COLO829 (cell line): ENCODE measurements at regions not wholly inside any gene's neighbourhood (a gene's known extent, or its start where the extent isn't known, plus 50 kb on each side); places are given as distances from the start of the nearest gene placed in this dataset.
A peak's percentile ranks its signal among the peaks of the same experiment; 100 is the strongest.
"Not testable (repeated sequence)": the region's sequence is repeated elsewhere in the genome, so short reads cannot be mapped to it uniquely, and the experiment has no call there.

Experiments used
- DNase-seq: peaks from one replicate; pipeline ENCODE4 v3.0.0; 2012; ENCODE audit warnings: low spot score

DNA sequence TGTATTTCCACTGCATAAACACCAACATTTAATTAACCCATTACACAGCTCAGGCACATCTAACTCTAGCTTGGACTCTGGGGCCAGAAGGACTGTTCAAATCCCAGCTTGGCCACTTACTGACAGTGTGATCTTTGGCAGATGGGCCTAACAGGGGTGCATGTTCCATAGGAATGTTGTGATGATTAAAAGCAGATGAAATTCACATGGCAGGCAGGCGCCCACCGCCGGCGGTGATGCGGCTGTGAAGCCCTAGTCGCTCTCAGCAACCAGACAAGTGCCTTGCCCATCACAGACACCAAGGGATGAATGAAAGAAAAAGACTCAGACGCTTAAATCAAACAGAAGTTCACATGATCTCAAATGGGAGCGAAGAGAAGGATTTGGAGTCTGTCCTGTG lies 84.6 kb upstream of the WSB1 start:
- DNase-seq, result no peak

GRCh38 chr17:27210809-27211208 lies 83.1 kb upstream of the WSB1 start:
- not testable (repeated sequence) for DNase-seq

DNA sequence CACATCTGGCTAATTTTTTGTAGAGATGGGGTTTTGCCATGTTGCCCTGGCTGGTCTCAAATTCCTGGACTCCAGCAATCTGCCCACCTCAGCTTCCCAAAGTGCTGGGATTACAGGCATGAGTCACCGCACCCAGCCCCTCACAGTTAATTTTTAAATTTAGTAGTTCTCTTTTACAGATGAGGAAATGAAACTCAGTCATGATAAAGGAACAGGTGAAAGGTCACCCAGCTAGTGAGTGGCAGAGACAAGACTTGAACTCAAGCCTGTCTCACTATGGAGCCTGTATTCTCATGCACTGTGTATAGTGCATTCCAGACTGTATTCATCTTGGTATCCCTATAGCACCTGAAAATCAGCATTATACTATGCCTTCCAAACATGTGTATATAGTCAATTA lies 77.1 kb upstream of the WSB1 start:
- DNase-seq, result no peak

DNA sequence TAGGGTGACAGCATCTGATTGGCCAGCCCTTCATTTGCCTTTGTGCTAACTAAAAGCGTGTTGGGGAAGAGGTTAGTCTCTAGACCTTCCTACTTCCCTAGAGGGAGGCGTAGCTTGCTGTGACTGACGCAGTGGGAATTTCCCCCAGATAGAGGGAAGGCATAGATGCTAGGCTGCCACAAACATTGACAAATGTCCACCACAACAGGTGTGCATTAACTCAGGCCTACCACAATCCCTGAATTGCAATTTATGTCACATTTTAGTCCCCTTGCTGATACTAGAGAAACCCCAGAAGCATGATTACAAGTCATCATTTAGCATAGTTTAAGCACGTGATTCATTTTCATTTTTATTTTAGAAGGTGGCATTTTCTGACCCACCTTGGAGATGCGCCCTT lies 76.3 kb upstream of the WSB1 start:
- no peak for DNase-seq

- DNase-seq, result no peak
Measured at GRCh38 chr17:27218041-27218440, 75.9 kb upstream of the WSB1 start.

DNA sequence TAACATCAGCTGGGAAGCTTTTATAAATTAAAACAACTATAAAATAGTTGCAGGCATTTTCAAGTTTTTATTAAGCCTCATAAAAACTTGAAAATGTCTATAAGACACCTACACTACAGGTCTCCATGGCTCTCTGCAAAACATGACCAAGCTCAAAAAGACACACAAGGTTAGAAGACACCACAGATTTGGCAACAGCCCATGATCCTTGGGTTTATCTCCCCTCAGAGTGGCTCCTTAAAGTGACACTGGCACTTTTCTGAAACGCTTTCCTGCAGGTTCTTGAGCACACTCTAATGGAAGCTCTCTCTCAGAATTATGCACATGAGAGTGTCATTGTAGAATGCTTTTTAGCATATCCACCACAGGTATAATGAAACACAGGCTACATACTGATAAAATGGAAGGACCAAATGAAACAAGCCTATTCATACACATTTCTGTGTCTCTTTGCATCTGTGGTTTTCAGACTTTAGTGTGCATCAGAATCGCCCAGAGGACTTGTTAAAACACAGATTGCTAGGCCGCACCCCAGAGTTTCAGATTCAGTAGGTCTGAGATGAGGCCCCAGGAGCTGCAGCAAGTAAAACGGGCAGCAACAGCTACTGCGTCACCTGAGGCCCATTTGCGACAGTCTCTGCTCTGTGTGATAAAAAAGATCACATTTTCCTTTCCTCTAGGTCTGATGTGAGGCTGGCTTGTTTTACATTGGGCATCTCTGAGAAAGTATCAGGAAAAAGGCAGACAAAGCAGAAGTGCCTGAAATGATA lies 75.0 kb upstream of the WSB1 start:
- DNase-seq, result no peak

DNA sequence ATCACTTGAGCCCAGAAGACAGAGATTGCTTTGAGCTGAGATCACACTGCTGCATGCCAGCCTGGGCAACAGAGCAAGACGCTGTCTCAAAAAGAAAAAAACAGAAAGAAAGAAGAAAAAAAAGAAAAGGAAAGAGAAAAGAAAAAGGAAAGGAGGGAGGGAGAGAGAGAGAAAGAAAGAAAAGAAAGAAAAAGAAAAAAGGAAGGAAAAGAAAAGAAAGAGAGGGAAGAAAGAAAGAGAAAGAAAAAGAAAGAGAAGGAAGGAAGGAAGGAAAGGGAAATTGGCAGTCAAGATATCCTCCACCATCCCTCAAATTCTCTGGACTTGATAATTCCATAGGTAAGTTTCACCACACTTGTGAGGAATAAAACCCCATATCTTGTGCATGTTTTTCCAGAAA lies 71.4 kb upstream of the WSB1 start:
- no peak for DNase-seq

DNA sequence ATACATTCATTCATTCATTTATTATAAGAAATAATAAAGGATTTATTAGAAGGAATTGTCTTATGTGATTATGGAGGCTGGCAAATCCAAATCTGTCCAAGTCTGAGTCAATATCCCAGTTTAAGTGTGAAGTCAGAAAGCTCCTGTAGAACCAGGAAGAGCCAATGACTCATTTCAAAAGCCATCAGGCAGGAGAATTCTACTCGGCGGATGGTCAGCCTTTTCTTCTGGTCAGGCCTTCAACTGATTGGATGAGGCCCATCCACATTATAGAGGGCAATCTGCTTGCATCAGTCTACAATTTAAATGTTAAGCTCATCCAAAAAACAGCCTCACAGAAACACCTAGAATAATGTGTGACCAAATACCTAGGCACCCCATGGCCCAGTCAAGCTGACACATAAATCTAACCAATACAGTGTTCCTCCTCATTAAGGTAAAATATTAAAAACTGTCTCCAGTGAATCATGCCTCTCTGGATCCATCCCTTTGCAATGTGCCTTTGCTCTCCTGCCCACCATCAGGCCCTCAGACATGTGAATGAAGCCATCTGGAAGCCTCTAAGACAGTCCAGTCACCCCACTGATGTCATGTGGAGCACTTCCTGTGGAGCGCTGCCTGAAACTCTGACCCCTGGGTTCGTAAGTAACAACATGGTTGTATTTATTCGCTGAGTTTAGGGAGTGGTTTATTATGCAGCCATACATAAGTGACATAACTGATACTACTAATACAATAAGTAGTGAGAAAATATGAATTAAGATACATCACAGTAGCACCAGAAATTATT lies 69.2 kb upstream of the WSB1 start:
- no peak for DNase-seq

DNA sequence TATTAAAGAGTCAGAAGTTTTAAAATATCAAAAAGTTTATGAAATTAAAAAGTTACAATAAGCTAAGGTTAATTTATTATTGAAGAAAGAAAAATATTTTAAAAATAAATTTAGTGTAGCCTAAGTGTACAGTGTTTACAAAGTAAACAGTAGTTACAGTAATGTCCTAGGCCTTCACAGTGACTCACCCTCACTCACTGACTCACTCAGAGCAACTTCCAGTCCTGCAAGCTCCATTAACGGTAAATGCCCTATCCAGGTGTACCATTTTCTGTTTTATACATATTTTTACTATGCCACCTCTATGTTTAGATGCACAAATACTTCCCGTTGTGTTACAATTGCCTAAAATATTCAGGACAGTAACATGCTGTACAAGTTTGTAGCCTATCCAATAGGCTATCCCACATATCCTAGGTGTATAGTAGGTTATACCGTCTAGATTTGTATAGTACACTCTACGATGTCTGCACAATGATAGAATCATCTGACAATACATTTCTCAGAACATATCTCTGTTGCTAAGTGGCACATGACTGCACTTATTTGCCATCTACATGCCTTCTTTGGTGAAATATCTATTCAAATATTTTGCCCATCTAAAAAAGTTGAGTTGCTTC lies 67.2 kb upstream of the WSB1 start:
- no peak for DNase-seq

DNA sequence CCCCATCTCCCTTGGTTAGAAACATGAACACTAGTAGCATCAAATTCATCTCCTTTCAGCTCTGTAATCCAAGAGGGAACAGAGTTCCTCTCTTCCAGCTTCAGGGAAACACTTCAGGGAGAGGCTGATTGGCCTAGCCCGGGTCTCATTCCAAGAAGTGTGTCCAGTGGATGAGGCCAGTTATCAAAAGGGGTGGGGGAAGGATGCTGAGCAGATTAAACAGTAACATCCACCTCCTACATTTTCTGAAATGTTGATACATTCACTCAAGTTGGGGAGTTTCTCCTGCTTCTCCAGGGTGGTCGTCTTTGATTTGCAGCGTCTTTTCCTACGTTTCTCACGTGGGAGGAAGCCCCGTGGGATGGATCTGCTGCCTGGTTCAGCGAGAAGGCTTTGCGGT lies 62.9 kb upstream of the WSB1 start:
- no peak for DNase-seq

- no peak for DNase-seq
Measured at GRCh38 chr17:27232328-27232727, 61.6 kb upstream of the WSB1 start.

GRCh38 chr17:27233059-27233458 lies 60.9 kb upstream of the WSB1 start:
- no peak for DNase-seq

DNA sequence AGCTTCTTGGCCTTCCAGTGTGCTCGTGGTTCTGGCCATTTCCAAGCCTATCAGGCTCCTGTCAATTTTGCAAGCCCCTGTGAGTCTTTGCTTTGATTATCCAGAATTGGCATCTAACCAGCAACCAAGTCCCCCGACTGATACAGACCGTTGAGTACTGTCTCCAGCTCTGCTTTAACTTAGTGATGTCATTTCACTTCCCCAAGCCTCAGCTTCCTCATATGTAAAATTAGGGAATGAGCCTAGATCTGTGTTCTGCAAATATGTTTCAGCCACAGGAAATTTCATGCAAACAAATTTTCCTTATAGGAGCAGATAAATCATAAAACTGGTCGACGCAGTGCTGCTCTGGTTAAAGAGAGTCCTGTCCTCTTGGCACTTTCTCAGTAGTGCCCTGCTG lies 60.1 kb upstream of the WSB1 start:
- DNase-seq, result no peak

DNA sequence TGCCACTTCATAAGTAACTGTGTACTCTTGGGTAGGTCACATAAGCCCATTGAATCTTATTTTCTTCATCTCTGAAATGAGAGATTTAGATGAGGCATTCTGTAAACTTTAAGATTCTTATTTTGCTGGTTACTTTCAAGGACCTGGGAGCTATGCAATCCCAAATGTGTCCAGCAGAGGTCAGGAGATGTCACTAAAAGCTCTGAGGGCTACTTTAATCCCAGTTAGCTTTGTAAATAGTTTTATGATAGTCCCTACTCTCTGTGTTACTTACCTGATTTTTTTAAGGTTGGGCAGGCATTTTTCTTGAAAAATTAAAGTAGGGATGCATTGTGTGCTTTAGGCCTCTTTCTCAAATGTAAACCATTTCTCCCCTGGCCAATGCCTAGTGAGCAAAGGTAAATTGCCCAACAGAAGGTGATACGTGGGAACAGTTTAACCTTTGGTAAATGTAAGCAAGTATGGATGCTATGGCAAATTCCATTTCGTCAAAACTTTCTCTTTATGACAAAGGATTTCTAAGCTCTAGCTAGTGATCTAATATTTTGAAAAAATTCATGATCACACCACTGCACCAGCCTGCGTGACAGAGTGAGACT lies 57.1 kb upstream of the WSB1 start:
- peak; percentile 68 for DNase-seq

- no peak for DNase-seq
Measured at GRCh38 chr17:27237890-27238289, 56.0 kb upstream of the WSB1 start.

- no peak for DNase-seq
Measured at GRCh38 chr17:27239046-27239445, 54.9 kb upstream of the WSB1 start.

DNA sequence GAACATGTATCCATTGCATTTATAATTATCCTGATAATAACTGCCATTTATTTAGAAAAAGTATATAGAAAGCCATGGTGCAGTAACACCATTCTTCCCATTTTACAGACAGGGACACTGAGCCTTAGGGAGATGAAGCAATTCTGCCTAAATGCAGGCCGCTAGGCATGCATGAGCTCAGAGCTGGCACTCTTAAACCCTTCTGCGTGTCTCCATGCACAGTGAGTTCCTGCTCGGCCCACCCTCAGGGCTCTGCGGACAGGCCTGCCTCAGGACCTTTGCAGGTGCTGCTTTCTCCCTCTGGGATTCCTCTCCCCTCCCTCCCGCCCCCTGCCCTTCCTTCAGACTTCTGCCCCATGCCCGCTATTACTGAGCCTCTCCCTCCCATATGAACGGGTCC lies 54.3 kb upstream of the WSB1 start:
- DNase-seq, result no peak

- DNase-seq, result no peak
Measured at GRCh38 chr17:27240086-27240801, 53.7 kb upstream of the WSB1 start.

- DNase-seq, result no peak
Measured at GRCh38 chr17:27240802-27241155, 53.1 kb upstream of the WSB1 start.

DNA sequence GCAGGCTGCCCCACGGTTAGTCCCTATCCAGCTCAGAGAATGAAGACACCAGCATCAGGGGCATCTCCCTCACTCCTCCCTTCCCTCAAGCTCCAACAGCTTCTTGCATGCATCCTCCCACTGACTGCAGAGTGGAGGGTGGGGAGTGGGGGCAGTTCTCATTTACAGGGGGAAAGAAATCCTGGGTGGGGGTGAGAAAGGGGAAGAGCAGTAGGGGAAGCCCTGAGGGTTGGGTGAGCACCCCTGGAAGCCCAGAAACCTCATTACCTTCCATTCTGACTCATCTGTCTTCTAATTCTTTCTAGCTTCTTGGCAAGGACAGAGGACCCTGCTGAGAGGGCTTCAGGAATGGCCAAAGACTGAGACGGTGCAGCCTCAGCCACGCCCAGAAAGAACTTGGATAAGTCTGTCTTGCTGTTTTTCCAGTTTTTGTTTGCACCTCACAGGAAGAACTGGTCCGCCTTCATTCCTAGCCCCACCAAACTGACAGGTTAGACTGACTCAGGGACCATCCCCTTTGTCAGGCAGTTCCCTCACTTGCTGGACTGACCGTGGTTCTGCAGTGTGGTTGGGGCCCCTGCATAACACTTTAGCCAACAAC lies 52.5 kb upstream of the WSB1 start:
- DNase-seq, result no peak

DNA sequence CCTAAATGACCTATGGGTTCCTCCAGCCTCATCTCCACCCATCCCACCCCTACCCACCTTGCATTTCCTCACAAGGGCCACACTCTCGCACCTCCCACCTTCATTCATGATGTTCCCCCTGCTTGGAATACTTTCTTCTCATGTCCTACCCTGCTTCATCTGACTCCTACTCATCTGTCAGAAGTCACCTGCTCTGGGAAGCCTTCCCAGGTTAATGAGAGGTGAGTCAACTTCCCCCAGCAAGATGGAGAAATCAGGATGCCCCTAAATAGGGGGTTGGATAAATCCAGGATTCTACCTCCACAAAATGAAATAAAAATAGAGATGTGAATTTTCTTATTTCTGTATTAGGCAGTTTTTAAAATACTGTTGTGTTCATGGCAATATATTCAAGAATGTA lies 51.0 kb upstream of the WSB1 start:
- DNase-seq, result no peak

DNA sequence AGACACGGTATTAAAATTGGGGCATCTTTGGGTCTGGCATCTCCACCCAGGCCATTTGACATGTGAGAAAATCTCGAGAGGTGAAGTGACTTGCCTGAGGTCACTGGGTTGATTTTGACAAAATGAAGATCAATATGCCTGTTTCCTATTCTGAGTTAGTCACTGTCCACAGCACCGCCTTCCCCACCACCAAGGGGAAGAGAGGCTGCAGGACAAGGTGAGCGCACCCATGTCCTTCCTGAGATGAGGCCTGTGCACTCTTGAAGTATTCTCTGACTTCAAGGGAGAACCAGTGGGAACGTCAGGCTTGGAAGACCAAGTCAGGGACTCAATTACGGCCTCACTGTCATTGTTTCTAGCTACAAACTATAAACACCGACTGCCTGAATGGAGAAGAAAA lies 49.9 kb upstream of the WSB1 start:
- no peak for DNase-seq
